Keratinocyte (primary cell): ENCODE measurements at regions not wholly inside any gene's neighbourhood (a gene's known extent, or its start where the extent isn't known, plus 50 kb on each side); places are given as distances from the start of the nearest gene placed in this dataset.

Experiments used
- DNase-seq: peaks from one replicate; pipeline ENCODE4 v3.0.0-alpha.2; 2011; ENCODE audit warnings: low read depth, missing footprints, low spot score
- FAIRE-seq: peaks from 2 replicates; lab custom pipeline; 2011; peaks lifted over from hg19 to GRCh38; lab: Jason Lieb, UNC
- H2AFZ ChIP-seq: 2 replicates; pipeline ENCODE4 v1.6.0; 2012; ENCODE audit warnings: low read length, control low read depth, inconsistent platforms; ENCODE audit not compliant: control insufficient read depth
- H3K27ac ChIP-seq: 2 replicates; pipeline ENCODE4 v1.5.1; 2011; ENCODE audit warnings: low read length; ENCODE audit not compliant: control insufficient read depth, insufficient read depth
- H3K27me3 ChIP-seq: 3 replicates; pipeline ENCODE4 v1.6.0; 2011; ENCODE audit warnings: low read length; ENCODE audit not compliant: control insufficient read depth, insufficient read depth; ENCODE audit errors: extremely low read depth
- H3K36me3 ChIP-seq, 2 experiments: 2 replicates in 1 of 2; 3 replicates in 1 of 2; pipeline ENCODE4 v1.5.1; 2011; ENCODE audit warnings: low read length in 2 of 2, mild to moderate bottlenecking in 1 of 2; ENCODE audit not compliant: control insufficient read depth in 2 of 2, insufficient read depth in 2 of 2; ENCODE audit errors: extremely low read depth in 1 of 2
- H3K4me1 ChIP-seq: 3 replicates; pipeline ENCODE4 v1.5.1; 2011; ENCODE audit warnings: low read length; ENCODE audit not compliant: control insufficient read depth, insufficient read depth; ENCODE audit errors: extremely low read depth
- H3K4me2 ChIP-seq: 3 replicates; pipeline ENCODE4 v1.6.0; 2011; ENCODE audit warnings: low read depth, low read length; ENCODE audit not compliant: control insufficient read depth, insufficient read depth; ENCODE audit errors: extremely low read depth
- H3K4me3 ChIP-seq, 3 experiments: fragments of 200-600 bp in 1 of 3; sonication (generic) in 1 of 3; 2 replicates in 2 of 3; 3 replicates in 1 of 3; pipeline ENCODE4 v1.5.1; 2011 to 2016; ENCODE audit warnings: low read length in 3 of 3, mild to moderate bottlenecking in 3 of 3, control low read depth in 2 of 3, inconsistent platforms in 1 of 3, low read depth in 1 of 3, mixed read lengths in 1 of 3, mixed run types in 1 of 3, moderate library complexity in 1 of 3; ENCODE audit not compliant: control insufficient read depth in 2 of 3, insufficient read depth in 2 of 3; ENCODE audit errors: extremely low read depth in 1 of 3
- H3K79me2 ChIP-seq: 2 replicates; pipeline ENCODE4 v1.6.0; 2012; ENCODE audit warnings: low read length; ENCODE audit not compliant: control insufficient read depth, insufficient read depth
- H3K9ac ChIP-seq: 3 replicates; pipeline ENCODE4 v1.6.0; 2011; ENCODE audit warnings: low read length; ENCODE audit not compliant: control insufficient read depth, insufficient read depth; ENCODE audit errors: extremely low read depth
- H3K9me1 ChIP-seq: 3 replicates; pipeline ENCODE4 v1.6.0; 2011; ENCODE audit warnings: low read length; ENCODE audit not compliant: control insufficient read depth, insufficient read depth; ENCODE audit errors: extremely low read depth
- H3K9me3 ChIP-seq: 2 replicates; pipeline ENCODE4 v1.5.1; 2012; ENCODE audit warnings: low read depth, low read length; ENCODE audit not compliant: control insufficient read depth
- H4K20me1 ChIP-seq: 3 replicates; pipeline ENCODE4 v1.6.0; 2011; ENCODE audit warnings: low read length; ENCODE audit not compliant: control insufficient read depth, insufficient read depth; ENCODE audit errors: extremely low read depth
- CTCF ChIP-seq, 3 experiments: IDR thresholded peaks in 1 of 3; conservative IDR thresholded peaks in 1 of 3; optimal IDR thresholded peaks in 1 of 3; 2 replicates in 2 of 3; 3 replicates in 1 of 3; pipeline versions ENCODE3 to v1.5.1; 2011; ENCODE audit warnings: low read length in 3 of 3, mild to moderate bottlenecking in 3 of 3, moderate library complexity in 2 of 3, control low read depth in 1 of 3, inconsistent platforms in 1 of 3; ENCODE audit not compliant: insufficient read depth in 2 of 3; ENCODE audit errors: extremely low read depth in 1 of 3
- EZH2 ChIP-seq: IDR thresholded peaks from one replicate; pipeline ENCODE4 v1.6.1; 2012; ENCODE audit warnings: inconsistent platforms, mild to moderate bottlenecking, low read length, moderate library complexity
- dilution Hi-C: fragments of 300-500 bp; cut with MboI; formaldehyde crosslinking; loops from one replicate; pipeline ENCODE4 v1.7.0; 2020; ENCODE audit warnings: low sequenced_read_pairs; ENCODE audit not compliant: extremely low pct_ligation_motif_present

- no peak overlapping the region for H3K9ac ChIP-seq
- H3K36me3 ChIP-seq: no peaks in the 10 kb centered on the region
- H3K27me3 ChIP-seq: no peaks in the 10 kb centered on the region
- no peaks in the 10 kb centered on the region for H3K79me2 ChIP-seq
- TF ChIP-seq EZH2 (no peak), CTCF (optimal IDR thresholded peaks at IDR 0.05 in 1 of 3, IDR thresholded peaks at IDR 0.05 in 1 of 3, conservative IDR thresholded peaks at IDR 0.05 in 1 of 3; ENCODE audit: extremely low read depth in 1 of 3, insufficient read depth in 2 of 3, low read length in 3 of 3) (no peak)
- H3K9me3 ChIP-seq: peaks cover 6% of the 10 kb centered on the region
- H3K4me3 ChIP-seq: no peak overlapping the region
- H3K4me2 ChIP-seq: no peak overlapping the region
- no peak for DNase-seq
- FAIRE-seq: no peak
- H3K9me1 ChIP-seq: no peaks in the 10 kb centered on the region
- dilution Hi-C loops: no loop called here
- H3K4me1 ChIP-seq: no peaks in the 10 kb centered on the region
- H3K27ac ChIP-seq: no peak overlapping the region
- H4K20me1 ChIP-seq: no peaks in the 10 kb centered on the region
- no peak overlapping the region for H2AFZ ChIP-seq
Observed at GRCh38 chr5:27479859-27480258, 441.5 kb upstream of the CDH9 start.

- DNase-seq (no peak), FAIRE-seq (no peak)
- no peak overlapping the region for H3K4me2 ChIP-seq
- no peaks in the 10 kb centered on the region for H4K20me1 ChIP-seq
- H3K9me1 ChIP-seq: no peaks in the 10 kb centered on the region
- peaks cover 6% of the 10 kb centered on the region for H3K9me3 ChIP-seq
- H3K36me3 ChIP-seq: no peaks in the 10 kb centered on the region
- H3K27me3 ChIP-seq: no peaks in the 10 kb centered on the region
- H3K9ac ChIP-seq: no peak overlapping the region
- dilution Hi-C loops: no loop called here
- H3K4me3 ChIP-seq: no peak overlapping the region
- no peak for TF ChIP-seq EZH2
- no peak for TF ChIP-seq CTCF (optimal IDR thresholded peaks at IDR 0.05 in 1 of 3, IDR thresholded peaks at IDR 0.05 in 1 of 3, conservative IDR thresholded peaks at IDR 0.05 in 1 of 3; ENCODE audit: extremely low read depth in 1 of 3, insufficient read depth in 2 of 3, low read length in 3 of 3)
- no peak overlapping the region for H2AFZ ChIP-seq
- H3K27ac ChIP-seq: no peak overlapping the region
- no peaks in the 10 kb centered on the region for H3K79me2 ChIP-seq
- no peaks in the 10 kb centered on the region for H3K4me1 ChIP-seq
Observed at GRCh38 chr5:27477550-27477949, 439.2 kb upstream of the CDH9 start.
